Neural progenitor cell (in vitro differentiated cells): ENCODE measurements at regions not wholly inside any gene's neighbourhood (a gene's known extent, or its start where the extent isn't known, plus 50 kb on each side); places are given as distances from the start of the nearest gene placed in this dataset.
"Not testable (repeated sequence)": the region's sequence is repeated elsewhere in the genome, so short reads cannot be mapped to it uniquely, and the experiment has no call there.

Experiments used
- DNase-seq: peaks from one replicate; pipeline ENCODE4 v3.0.0-alpha.2; 2016; ENCODE audit warnings: low spot score
- H2AFZ ChIP-seq: fragments of 200-600 bp; sonication (generic); replicated peaks from 2 replicates; pipeline ENCODE4 v1.6.1; 2016; ENCODE audit warnings: antibody characterized with exemption
- H3F3A ChIP-seq: fragments of 200-600 bp; sonication (generic); 2 replicates; pipeline ENCODE4 v1.6.1; 2016; ENCODE audit warnings: antibody characterized with exemption, low read depth
- H3K27ac ChIP-seq: fragments of 200-600 bp; sonication (generic); 2 replicates; pipeline ENCODE4 v1.5.1; 2016; ENCODE audit warnings: mild to moderate bottlenecking
- H3K27me3 ChIP-seq: fragments of 200-600 bp; sonication (generic); 2 replicates; pipeline ENCODE4 v1.6.1; 2016; ENCODE audit warnings: mild to moderate bottlenecking, moderate library complexity
- H3K36me3 ChIP-seq: fragments of 200-600 bp; sonication (generic); 2 replicates; pipeline ENCODE4 v1.5.1; 2016
- H3K4me1 ChIP-seq: fragments of 200-600 bp; sonication (generic); 2 replicates; pipeline ENCODE4 v1.6.1; 2016; ENCODE audit warnings: mixed run types
- H3K4me2 ChIP-seq: fragments of 200-600 bp; sonication (generic); 2 replicates; pipeline ENCODE4 v1.6.1; 2016
- H3K4me3 ChIP-seq: fragments of 200-600 bp; sonication (generic); 2 replicates; pipeline ENCODE4 v1.5.1; 2016
- H3K79me2 ChIP-seq: fragments of 200-600 bp; sonication (generic); 2 replicates; pipeline ENCODE4 v1.6.1; 2016; ENCODE audit warnings: low read depth
- H3K9ac ChIP-seq: fragments of 200-600 bp; sonication (generic); 2 replicates; pipeline ENCODE4 v1.6.1; 2016
- H3K9me3 ChIP-seq: fragments of 200-600 bp; sonication (generic); 2 replicates; pipeline ENCODE4 v1.5.1; 2016; ENCODE audit warnings: low read depth
- H4K20me1 ChIP-seq: fragments of 200-600 bp; sonication (generic); 2 replicates; pipeline ENCODE4 v1.6.1; 2016; ENCODE audit warnings: low read depth
- H3K27ac Mint-ChIP-seq: 3 replicates; pipeline ENCODE4 v1.8.0; 2021; ENCODE audit warnings: mixed read lengths
- H3K27me3 Mint-ChIP-seq: 2 replicates; pipeline ENCODE4 v1.8.0; 2022; ENCODE audit warnings: low read depth, mild to moderate bottlenecking, inconsistent platforms, moderate library complexity, mixed read lengths; ENCODE audit not compliant: insufficient read depth
- H3K36me3 Mint-ChIP-seq: 3 replicates; pipeline ENCODE4 v1.8.0; 2021; ENCODE audit warnings: mixed read lengths
- H3K4me1 Mint-ChIP-seq: 3 replicates; pipeline ENCODE4 v1.8.0; 2021; ENCODE audit warnings: mixed read lengths
- H3K4me3 Mint-ChIP-seq: 3 replicates; pipeline ENCODE4 v1.8.0; 2021; ENCODE audit warnings: mild to moderate bottlenecking, moderate library complexity, mixed read lengths
- H3K9me3 Mint-ChIP-seq: 3 replicates; pipeline ENCODE4 v1.8.0; 2020; ENCODE audit warnings: mixed read lengths
- CTCF ChIP-seq: fragments of 200-600 bp; sonication (generic); IDR thresholded peaks from 2 replicates; pipeline ENCODE4 v1.5.1; 2017; ENCODE audit warnings: antibody characterized with exemption, mild to moderate bottlenecking
- EZH2 ChIP-seq: fragments of 200-600 bp; sonication (generic); IDR thresholded peaks from 2 replicates; pipeline ENCODE4 v1.6.1; 2017; ENCODE audit warnings: antibody characterized with exemption, mild to moderate bottlenecking, moderate library complexity
- EZH2phosphoT487 ChIP-seq: fragments of 200-600 bp; sonication (generic); IDR thresholded peaks from 2 replicates; pipeline ENCODE4 v1.6.1; 2017; ENCODE audit warnings: antibody characterized with exemption

GRCh38 chr15:69704700-69705099 is 252.1 kb downstream of the RPLP1 start:
- H3K79me2 ChIP-seq: no peaks in the 10 kb centered on the region
- H3K4me3 ChIP-seq: no peak overlapping the region
- H3F3A ChIP-seq: no peaks in the 10 kb centered on the region
- no peak for DNase-seq
- no peak overlapping the region for H2AFZ ChIP-seq
- no peak overlapping the region for H3K4me2 ChIP-seq
- no peak for TF ChIP-seq EZH2phosphoT487
- H4K20me1 ChIP-seq: no peaks in the 10 kb centered on the region
- Mint-ChIP-seq H3K4me3 (no peak overlapping the region), H3K9me3 (peaks cover 17% of the 10 kb centered on the region), H3K36me3 (no peaks in the 10 kb centered on the region), H3K27me3 (peaks cover 10% of the 10 kb centered on the region), H3K4me1 (no peaks in the 10 kb centered on the region), H3K27ac (no peak overlapping the region)
- H3K9me3 ChIP-seq: peaks cover 6% of the 10 kb centered on the region
- no peaks in the 10 kb centered on the region for H3K27me3 ChIP-seq
- no peak overlapping the region for H3K27ac ChIP-seq
- no peak overlapping the region for H3K9ac ChIP-seq
- H3K4me1 ChIP-seq: peaks cover 5% of the 10 kb centered on the region
- no peaks in the 10 kb centered on the region for H3K36me3 ChIP-seq

- Histone ChIP-seq H3K27ac (no peak overlapping the region), H3K27me3 (no peaks in the 10 kb centered on the region), H3F3A (no peaks in the 10 kb centered on the region), H3K9ac (no peak overlapping the region), H3K79me2 (no peaks in the 10 kb centered on the region), H3K4me2 (no peak overlapping the region), H3K36me3 (no peaks in the 10 kb centered on the region), H3K9me3 (peaks cover 6% of the 10 kb centered on the region), H4K20me1 (no peaks in the 10 kb centered on the region), H3K4me3 (no peak overlapping the region), H2AFZ (no peak overlapping the region), H3K4me1 (peaks cover 5% of the 10 kb centered on the region)
- no peaks in the 10 kb centered on the region for H3K4me1 Mint-ChIP-seq
- H3K27me3 Mint-ChIP-seq: peaks cover 6% of the 10 kb centered on the region
- H3K4me3 Mint-ChIP-seq: no peak overlapping the region
- H3K9me3 Mint-ChIP-seq: peaks cover 18% of the 10 kb centered on the region
- TF ChIP-seq CTCF (no peak), EZH2phosphoT487 (no peak), EZH2 (no peak)
- no peak for DNase-seq
- no peaks in the 10 kb centered on the region for H3K36me3 Mint-ChIP-seq
- H3K27ac Mint-ChIP-seq: no peak overlapping the region
Measured at GRCh38 chr15:69706353-69707097, 253.9 kb downstream of the RPLP1 start.

GRCh38 chr15:69707241-69707640 is 254.6 kb downstream of the RPLP1 start:
- H3K9me3 Mint-ChIP-seq: peaks cover 18% of the 10 kb centered on the region
- not testable (repeated sequence) for H3K4me1 Mint-ChIP-seq, H3K36me3 Mint-ChIP-seq, H3K4me2 ChIP-seq, H3K27me3 Mint-ChIP-seq, H3K79me2 ChIP-seq, H2AFZ ChIP-seq, H4K20me1 ChIP-seq, H3K27me3 ChIP-seq, H3F3A ChIP-seq, H3K36me3 ChIP-seq, H3K9me3 ChIP-seq, H3K27ac Mint-ChIP-seq, H3K4me3 Mint-ChIP-seq, H3K4me1 ChIP-seq, H3K27ac ChIP-seq, H3K9ac ChIP-seq, H3K4me3 ChIP-seq, DNase-seq

- not testable (repeated sequence) for H3F3A ChIP-seq, H3K36me3 Mint-ChIP-seq, H3K27me3 ChIP-seq, H3K27ac Mint-ChIP-seq, H3K27me3 Mint-ChIP-seq, H2AFZ ChIP-seq, H3K36me3 ChIP-seq, H3K4me3 ChIP-seq, H3K9me3 ChIP-seq, DNase-seq, H4K20me1 ChIP-seq, H3K4me1 ChIP-seq, H3K4me2 ChIP-seq, H3K4me3 Mint-ChIP-seq, H3K9ac ChIP-seq, H3K4me1 Mint-ChIP-seq, H3K27ac ChIP-seq, H3K79me2 ChIP-seq
- peaks cover 18% of the 10 kb centered on the region for H3K9me3 Mint-ChIP-seq
Measured at GRCh38 chr15:69708436-69709122, 256.0 kb downstream of the RPLP1 start.
